ENCODE measurements at regions not wholly inside any gene's neighbourhood (a gene's known extent, or its start where the extent isn't known, plus 50 kb on each side); places are given as distances from the start of the nearest gene placed in this dataset.
"Not testable (repeated sequence)": the region's sequence is repeated elsewhere in the genome, so short reads cannot be mapped to it uniquely, and the experiment has no call there.

DNA sequence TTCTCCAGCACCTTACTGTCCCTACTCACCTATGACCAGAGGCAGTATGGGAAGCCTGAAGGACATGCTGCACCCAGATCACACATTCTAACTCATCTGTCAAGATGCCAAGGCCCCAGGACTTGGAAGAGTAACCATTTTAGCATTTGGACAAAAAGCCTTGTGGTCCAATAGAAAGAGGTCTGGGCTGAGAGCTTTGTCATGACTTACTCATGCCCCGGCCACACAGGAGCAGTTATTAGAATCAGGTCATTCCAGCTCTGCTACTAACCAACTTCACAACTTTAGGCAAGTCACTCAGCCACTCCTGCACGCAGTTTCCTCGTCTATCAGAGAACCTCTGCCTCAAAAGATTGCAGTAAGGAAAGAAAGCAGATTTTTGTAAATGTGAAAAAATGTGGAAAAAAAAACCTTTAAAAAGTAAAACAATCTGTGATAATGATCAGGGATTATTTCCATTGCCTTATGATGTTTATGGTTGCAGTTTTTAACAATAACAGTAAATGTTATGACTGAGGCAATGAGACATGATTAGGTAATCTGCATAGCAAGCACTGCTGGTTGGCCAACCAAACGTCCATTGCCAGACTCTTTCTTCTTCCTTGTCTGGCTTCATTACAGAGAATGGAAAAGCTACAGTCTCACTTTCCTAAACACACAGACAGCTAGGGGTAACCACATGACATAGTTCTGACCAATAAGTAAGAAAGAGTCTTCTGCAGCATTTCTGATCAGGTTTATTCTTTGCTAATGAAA lies 255.4 kb upstream of the CHAC2 start:
- ATAC-seq (no peak), DNase-seq (no peak)
- no peaks in the 10 kb centered on the region for H3K27me3 ChIP-seq
- no peaks in the 10 kb centered on the region for H3K4me1 ChIP-seq
- no peak overlapping the region for H3K4me3 ChIP-seq
- H3K9me3 ChIP-seq = no peaks in the 10 kb centered on the region
- intact Hi-C loops (cut with DNase I) = no loop called here
- H3K27ac ChIP-seq = peak overlapping the region in 1 of 2 donors; percentile 39
- TF ChIP-seq, protein P1, sequence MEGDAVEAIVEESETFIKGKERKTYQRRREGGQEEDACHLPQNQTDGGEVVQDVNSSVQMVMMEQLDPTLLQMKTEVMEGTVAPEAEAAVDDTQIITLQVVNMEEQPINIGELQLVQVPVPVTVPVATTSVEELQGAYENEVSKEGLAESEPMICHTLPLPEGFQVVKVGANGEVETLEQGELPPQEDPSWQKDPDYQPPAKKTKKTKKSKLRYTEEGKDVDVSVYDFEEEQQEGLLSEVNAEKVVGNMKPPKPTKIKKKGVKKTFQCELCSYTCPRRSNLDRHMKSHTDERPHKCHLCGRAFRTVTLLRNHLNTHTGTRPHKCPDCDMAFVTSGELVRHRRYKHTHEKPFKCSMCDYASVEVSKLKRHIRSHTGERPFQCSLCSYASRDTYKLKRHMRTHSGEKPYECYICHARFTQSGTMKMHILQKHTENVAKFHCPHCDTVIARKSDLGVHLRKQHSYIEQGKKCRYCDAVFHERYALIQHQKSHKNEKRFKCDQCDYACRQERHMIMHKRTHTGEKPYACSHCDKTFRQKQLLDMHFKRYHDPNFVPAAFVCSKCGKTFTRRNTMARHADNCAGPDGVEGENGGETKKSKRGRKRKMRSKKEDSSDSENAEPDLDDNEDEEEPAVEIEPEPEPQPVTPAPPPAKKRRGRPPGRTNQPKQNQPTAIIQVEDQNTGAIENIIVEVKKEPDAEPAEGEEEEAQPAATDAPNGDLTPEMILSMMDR (IDR thresholded peaks at IDR 0.05) = no peak
- no peaks in the 10 kb centered on the region for H3K36me3 ChIP-seq

- DNase-seq (no peak), ATAC-seq (no peak)
- H3K4me1 ChIP-seq = no peaks in the 10 kb centered on the region
- H3K4me3 ChIP-seq = no peak overlapping the region
- H3K9me3 ChIP-seq = no peaks in the 10 kb centered on the region
- no peaks in the 10 kb centered on the region for H3K27me3 ChIP-seq
- TF ChIP-seq, protein P1 (IDR thresholded peaks at IDR 0.05) = no peak
- H3K36me3 ChIP-seq = no peaks in the 10 kb centered on the region
- intact Hi-C loops (cut with DNase I) = no loop called here
- no peak overlapping the region for H3K27ac ChIP-seq
Observed at GRCh38 chr2:53511549-53511948, 256.1 kb upstream of the CHAC2 start.

GRCh38 chr2:53510401-53510800 lies 257.2 kb upstream of the CHAC2 start:
- intact Hi-C loops (cut with DNase I) = no loop called here
- TF ChIP-seq, protein P1 (IDR thresholded peaks at IDR 0.05) = no peak
- no peak overlapping the region for H3K4me3 ChIP-seq
- no peaks in the 10 kb centered on the region for H3K4me1 ChIP-seq
- no peaks in the 10 kb centered on the region for H3K9me3 ChIP-seq
- H3K27ac ChIP-seq = no peak overlapping the region
- H3K36me3 ChIP-seq = no peaks in the 10 kb centered on the region
- no peaks in the 10 kb centered on the region for H3K27me3 ChIP-seq
- DNase-seq (no peak), ATAC-seq (no peak)

GRCh38 chr2:53509831-53510388 lies 257.7 kb upstream of the CHAC2 start:
- Histone ChIP-seq H3K4me3 (no peak overlapping the region), H3K9me3 (no peaks in the 10 kb centered on the region), H3K27ac (no peak overlapping the region), H3K4me1 (no peaks in the 10 kb centered on the region), H3K36me3 (no peaks in the 10 kb centered on the region), H3K27me3 (no peaks in the 10 kb centered on the region)
- ATAC-seq (peak; percentile 86), DNase-seq (peak in 1 of 4 donors; percentile 52)
- TF ChIP-seq, protein P1 (IDR thresholded peaks at IDR 0.05) = no peak
- intact Hi-C loops (cut with DNase I) = no loop called here

- TF ChIP-seq, protein P1 (IDR thresholded peaks at IDR 0.05) = no peak
- intact Hi-C loops (cut with DNase I) = no loop called here
- no peaks in the 10 kb centered on the region for H3K4me1 ChIP-seq
- H3K27me3 ChIP-seq = no peaks in the 10 kb centered on the region
- DNase-seq (no peak), ATAC-seq (no peak)
- H3K9me3 ChIP-seq = no peaks in the 10 kb centered on the region
- no peak overlapping the region for H3K27ac ChIP-seq
- H3K36me3 ChIP-seq = no peaks in the 10 kb centered on the region
- no peak overlapping the region for H3K4me3 ChIP-seq
Observed at GRCh38 chr2:53508667-53509066, 258.9 kb upstream of the CHAC2 start.

DNA sequence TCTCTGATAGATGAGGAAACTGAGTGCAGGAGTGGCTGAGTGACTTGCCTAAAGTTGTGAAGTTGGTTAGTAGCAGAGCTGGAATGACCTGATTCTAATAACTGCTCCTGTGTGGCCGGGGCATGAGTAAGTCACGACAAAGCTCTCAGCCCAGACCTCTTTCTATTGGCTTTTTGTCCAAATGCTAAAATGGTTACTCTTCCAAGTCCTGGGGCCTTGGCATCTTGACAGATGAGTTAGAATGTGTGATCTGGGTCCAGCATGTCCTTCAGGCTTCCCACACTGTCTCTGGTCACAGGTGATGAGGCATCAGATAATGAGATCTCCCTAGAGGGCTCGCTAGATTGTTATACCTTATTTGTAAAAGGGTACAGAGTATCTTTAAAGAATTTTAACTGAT lies 260.5 kb upstream of the CHAC2 start:
- H3K27ac ChIP-seq; intact Hi-C loops (cut with DNase I); H3K4me3 ChIP-seq; H3K9me3 ChIP-seq; H3K4me1 ChIP-seq; H3K36me3 ChIP-seq; ATAC-seq; H3K27me3 ChIP-seq; DNase-seq: not testable (repeated sequence)
